ENCODE measurements at regions not wholly inside any gene's neighbourhood (a gene's known extent, or its start where the extent isn't known, plus 50 kb on each side); places are given as distances from the start of the nearest gene placed in this dataset.
"Not testable (repeated sequence)": the region's sequence is repeated elsewhere in the genome, so short reads cannot be mapped to it uniquely, and the experiment has no call there.

GRCh38 chr5:68027519-68027918 lies 188.0 kb upstream of the PIK3R1 start:
- DNase-seq (ENCODE audit: low read depth) = peak; percentile 81
- TF ChIP-seq CTCF (conservative IDR thresholded peaks at IDR 0.05; ENCODE audit: low read depth, low read length) = no peak
- no peak overlapping the region for H3K4me3 ChIP-seq (ENCODE audit: low read depth, low read length)

GRCh38 chr5:68026092-68026885 lies 189.3 kb upstream of the PIK3R1 start:
- no peak for DNase-seq (ENCODE audit: low read depth)
- H3K4me3 ChIP-seq (ENCODE audit: low read depth, low read length) = no peak overlapping the region
- TF ChIP-seq CTCF (conservative IDR thresholded peaks at IDR 0.05; ENCODE audit: low read depth, low read length) = no peak

- no peak overlapping the region for H3K4me3 ChIP-seq (ENCODE audit: low read depth, low read length)
- no peak for TF ChIP-seq CTCF (conservative IDR thresholded peaks at IDR 0.05; ENCODE audit: low read depth, low read length)
- DNase-seq (ENCODE audit: low read depth) = no peak
Measured at GRCh38 chr5:68024426-68024825, 191.1 kb upstream of the PIK3R1 start.

- H3K4me3 ChIP-seq (ENCODE audit: low read depth, low read length) = no peak overlapping the region
- TF ChIP-seq CTCF (conservative IDR thresholded peaks at IDR 0.05; ENCODE audit: low read depth, low read length) = no peak
- DNase-seq (ENCODE audit: low read depth) = no peak
Measured at GRCh38 chr5:68021916-68022315, 193.6 kb upstream of the PIK3R1 start.

- no peak for DNase-seq (ENCODE audit: low read depth)
- no peak overlapping the region for H3K4me3 ChIP-seq (ENCODE audit: low read depth, low read length)
- TF ChIP-seq CTCF (conservative IDR thresholded peaks at IDR 0.05; ENCODE audit: low read depth, low read length) = no peak
Measured at GRCh38 chr5:68021227-68021626, 194.3 kb upstream of the PIK3R1 start.

GRCh38 chr5:68020461-68020969 lies 195.0 kb upstream of the PIK3R1 start:
- H3K4me3 ChIP-seq (ENCODE audit: low read depth, low read length); DNase-seq (ENCODE audit: low read depth): not testable (repeated sequence)

- H3K4me3 ChIP-seq (ENCODE audit: low read depth, low read length) = no peak overlapping the region
- DNase-seq (ENCODE audit: low read depth) = no peak
- no peak for TF ChIP-seq CTCF (conservative IDR thresholded peaks at IDR 0.05; ENCODE audit: low read depth, low read length)
Measured at GRCh38 chr5:68015381-68016302, 199.9 kb upstream of the PIK3R1 start.
